Neural progenitor cell (in vitro differentiated cells): ENCODE measurements at regions not wholly inside any gene's neighbourhood (a gene's known extent, or its start where the extent isn't known, plus 50 kb on each side); places are given as distances from the start of the nearest gene placed in this dataset.

Experiments used
- DNase-seq: peaks from one replicate; pipeline ENCODE4 v3.0.0-alpha.2; 2016; ENCODE audit warnings: low spot score
- H2AFZ ChIP-seq: fragments of 200-600 bp; sonication (generic); replicated peaks from 2 replicates; pipeline ENCODE4 v1.6.1; 2016; ENCODE audit warnings: antibody characterized with exemption
- H3F3A ChIP-seq: fragments of 200-600 bp; sonication (generic); 2 replicates; pipeline ENCODE4 v1.6.1; 2016; ENCODE audit warnings: antibody characterized with exemption, low read depth
- H3K27ac ChIP-seq: fragments of 200-600 bp; sonication (generic); 2 replicates; pipeline ENCODE4 v1.5.1; 2016; ENCODE audit warnings: mild to moderate bottlenecking
- H3K27me3 ChIP-seq: fragments of 200-600 bp; sonication (generic); 2 replicates; pipeline ENCODE4 v1.6.1; 2016; ENCODE audit warnings: mild to moderate bottlenecking, moderate library complexity
- H3K36me3 ChIP-seq: fragments of 200-600 bp; sonication (generic); 2 replicates; pipeline ENCODE4 v1.5.1; 2016
- H3K4me1 ChIP-seq: fragments of 200-600 bp; sonication (generic); 2 replicates; pipeline ENCODE4 v1.6.1; 2016; ENCODE audit warnings: mixed run types
- H3K4me2 ChIP-seq: fragments of 200-600 bp; sonication (generic); 2 replicates; pipeline ENCODE4 v1.6.1; 2016
- H3K4me3 ChIP-seq: fragments of 200-600 bp; sonication (generic); 2 replicates; pipeline ENCODE4 v1.5.1; 2016
- H3K79me2 ChIP-seq: fragments of 200-600 bp; sonication (generic); 2 replicates; pipeline ENCODE4 v1.6.1; 2016; ENCODE audit warnings: low read depth
- H3K9ac ChIP-seq: fragments of 200-600 bp; sonication (generic); 2 replicates; pipeline ENCODE4 v1.6.1; 2016
- H3K9me3 ChIP-seq: fragments of 200-600 bp; sonication (generic); 2 replicates; pipeline ENCODE4 v1.5.1; 2016; ENCODE audit warnings: low read depth
- H4K20me1 ChIP-seq: fragments of 200-600 bp; sonication (generic); 2 replicates; pipeline ENCODE4 v1.6.1; 2016; ENCODE audit warnings: low read depth
- H3K27ac Mint-ChIP-seq: 3 replicates; pipeline ENCODE4 v1.8.0; 2021; ENCODE audit warnings: mixed read lengths
- H3K27me3 Mint-ChIP-seq: 2 replicates; pipeline ENCODE4 v1.8.0; 2022; ENCODE audit warnings: low read depth, mild to moderate bottlenecking, inconsistent platforms, moderate library complexity, mixed read lengths; ENCODE audit not compliant: insufficient read depth
- H3K36me3 Mint-ChIP-seq: 3 replicates; pipeline ENCODE4 v1.8.0; 2021; ENCODE audit warnings: mixed read lengths
- H3K4me1 Mint-ChIP-seq: 3 replicates; pipeline ENCODE4 v1.8.0; 2021; ENCODE audit warnings: mixed read lengths
- H3K4me3 Mint-ChIP-seq: 3 replicates; pipeline ENCODE4 v1.8.0; 2021; ENCODE audit warnings: mild to moderate bottlenecking, moderate library complexity, mixed read lengths
- H3K9me3 Mint-ChIP-seq: 3 replicates; pipeline ENCODE4 v1.8.0; 2020; ENCODE audit warnings: mixed read lengths
- CTCF ChIP-seq: fragments of 200-600 bp; sonication (generic); IDR thresholded peaks from 2 replicates; pipeline ENCODE4 v1.5.1; 2017; ENCODE audit warnings: antibody characterized with exemption, mild to moderate bottlenecking
- EZH2 ChIP-seq: fragments of 200-600 bp; sonication (generic); IDR thresholded peaks from 2 replicates; pipeline ENCODE4 v1.6.1; 2017; ENCODE audit warnings: antibody characterized with exemption, mild to moderate bottlenecking, moderate library complexity
- EZH2phosphoT487 ChIP-seq: fragments of 200-600 bp; sonication (generic); IDR thresholded peaks from 2 replicates; pipeline ENCODE4 v1.6.1; 2017; ENCODE audit warnings: antibody characterized with exemption

DNA sequence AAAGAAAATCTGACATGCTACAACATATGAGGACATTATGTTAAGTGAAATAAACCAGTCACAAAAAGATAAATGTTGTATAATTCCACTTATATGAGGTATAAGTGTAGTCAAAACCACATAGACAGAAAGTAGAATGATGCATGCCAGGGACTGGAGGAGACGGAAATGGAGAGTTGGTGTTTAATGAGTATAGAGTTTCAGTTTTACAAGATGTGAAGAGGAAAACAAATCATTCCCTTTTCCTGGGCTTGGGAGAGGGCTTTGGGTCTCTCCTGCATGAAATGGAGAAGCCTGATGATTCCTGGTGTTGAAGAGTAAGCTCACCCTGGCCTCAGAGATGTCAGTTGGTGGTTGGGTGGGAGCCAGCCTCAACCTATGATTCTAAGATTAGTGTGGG, 158.4 kb upstream of the PLXNC1 start:
- Mint-ChIP-seq H3K9me3 (peaks cover 3% of the 10 kb centered on the region), H3K4me1 (peaks cover 15% of the 10 kb centered on the region), H3K36me3 (no peaks in the 10 kb centered on the region), H3K27ac (no peak overlapping the region), H3K27me3 (peaks cover 6% of the 10 kb centered on the region), H3K4me3 (no peak overlapping the region)
- no peaks in the 10 kb centered on the region for H4K20me1 ChIP-seq
- no peak overlapping the region for H3K27ac ChIP-seq
- H3K9me3 ChIP-seq = no peaks in the 10 kb centered on the region
- no peak overlapping the region for H3K9ac ChIP-seq
- no peak overlapping the region for H2AFZ ChIP-seq
- no peak for TF ChIP-seq CTCF
- no peak for TF ChIP-seq EZH2phosphoT487
- TF ChIP-seq EZH2 = no peak
- no peaks in the 10 kb centered on the region for H3K36me3 ChIP-seq
- H3K4me2 ChIP-seq = no peak overlapping the region
- no peaks in the 10 kb centered on the region for H3K27me3 ChIP-seq
- H3K4me3 ChIP-seq = no peak overlapping the region
- no peaks in the 10 kb centered on the region for H3K79me2 ChIP-seq
- no peaks in the 10 kb centered on the region for H3F3A ChIP-seq
- DNase-seq = no peak
- H3K4me1 ChIP-seq = peaks cover 13% of the 10 kb centered on the region

DNA sequence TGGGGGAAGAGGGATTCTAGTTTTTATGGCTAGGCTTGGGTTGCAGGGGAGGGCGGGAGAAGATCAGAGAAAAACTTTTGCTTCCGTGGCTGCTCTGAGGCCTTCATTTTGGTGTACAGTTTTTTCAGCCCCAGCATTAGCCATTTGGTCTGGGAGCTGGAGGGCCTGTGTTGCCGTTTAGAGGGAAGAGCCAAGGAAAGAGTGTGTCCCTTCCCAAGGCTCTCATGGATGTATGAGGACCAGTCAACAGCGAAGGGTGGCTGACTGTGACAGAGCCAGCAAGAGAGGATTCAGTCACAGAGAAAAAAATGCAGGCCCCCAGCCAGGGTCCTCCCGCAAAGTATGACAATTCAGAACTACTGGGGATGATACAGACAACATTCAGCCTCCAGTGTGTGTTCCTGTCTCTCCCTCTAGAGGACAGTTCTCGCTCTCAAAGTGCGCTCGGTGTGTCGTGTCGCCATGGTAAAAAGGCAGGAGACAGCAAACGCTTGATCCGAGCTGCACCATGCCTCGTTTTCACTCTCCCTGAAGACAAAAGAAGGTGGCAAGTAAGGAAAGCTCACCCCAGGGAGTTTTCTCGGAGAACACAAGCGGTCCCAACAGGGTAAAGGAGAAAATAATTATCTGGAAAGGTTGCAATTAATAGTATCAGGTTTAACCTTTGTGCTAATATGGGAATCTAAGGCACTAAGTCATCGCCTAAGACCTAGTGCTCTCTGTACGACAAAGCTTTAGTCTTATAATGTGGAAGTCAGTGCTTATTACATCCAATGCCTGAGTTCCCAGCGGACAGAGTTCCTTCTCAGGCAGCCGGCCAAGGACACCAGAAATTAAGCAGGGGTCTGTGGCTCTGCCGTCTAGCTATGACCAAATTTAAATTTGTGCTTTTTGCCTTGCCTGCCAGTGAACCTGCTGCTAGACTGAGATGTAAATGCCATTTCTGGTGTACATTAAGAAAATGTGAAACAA, 157.3 kb upstream of the PLXNC1 start:
- Mint-ChIP-seq H3K27me3 (peaks cover 6% of the 10 kb centered on the region), H3K36me3 (no peaks in the 10 kb centered on the region), H3K9me3 (peaks cover 3% of the 10 kb centered on the region), H3K4me3 (peak overlapping the region; percentile 71), H3K27ac (peak overlapping the region; percentile 1), H3K4me1 (peaks cover 15% of the 10 kb centered on the region)
- Histone ChIP-seq H2AFZ (peak overlapping the region; percentile 74), H3F3A (no peaks in the 10 kb centered on the region), H3K79me2 (no peaks in the 10 kb centered on the region), H3K9ac (no peak overlapping the region), H3K9me3 (no peaks in the 10 kb centered on the region), H3K4me2 (peak overlapping the region; percentile 57), H3K27ac (no peak overlapping the region), H3K4me1 (peaks cover 14% of the 10 kb centered on the region), H4K20me1 (no peaks in the 10 kb centered on the region), H3K36me3 (no peaks in the 10 kb centered on the region), H3K27me3 (no peaks in the 10 kb centered on the region), H3K4me3 (no peak overlapping the region)
- peak; percentile 80 for DNase-seq
- TF ChIP-seq EZH2 (no peak), CTCF (peak; percentile 57)

DNA sequence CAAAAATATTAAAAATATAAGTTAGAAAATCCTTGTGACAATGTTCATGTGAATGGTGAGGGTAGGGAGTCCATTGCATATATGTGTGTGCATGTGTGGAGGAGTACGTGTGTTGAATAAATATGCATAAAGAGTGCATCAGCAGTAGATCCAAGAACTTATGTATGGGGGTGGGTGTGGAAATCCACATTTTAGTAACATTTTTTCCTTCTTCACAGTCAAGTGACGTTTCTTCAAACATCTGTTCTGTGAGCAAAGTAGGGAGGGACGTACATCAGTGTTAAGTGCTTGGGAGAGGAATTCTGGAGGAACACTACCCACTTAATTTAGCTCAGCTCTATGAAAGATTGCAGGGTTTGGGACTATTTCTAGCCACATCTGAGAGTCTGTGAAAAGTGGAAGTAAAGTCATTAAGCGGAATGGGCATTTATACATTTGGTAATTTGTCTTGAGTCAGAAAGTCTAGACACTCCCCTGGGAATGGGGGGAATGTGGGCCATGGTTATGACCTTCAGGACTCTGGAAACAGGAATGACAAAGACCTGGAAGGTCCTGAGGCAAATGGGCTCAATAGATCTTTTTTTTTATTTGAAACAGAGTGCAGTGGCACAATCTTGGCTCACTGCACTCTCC, 156.4 kb upstream of the PLXNC1 start:
- no peaks in the 10 kb centered on the region for H3K79me2 ChIP-seq
- DNase-seq = no peak
- H3K4me1 ChIP-seq = peaks cover 20% of the 10 kb centered on the region

More for the DNA sequence above, 156.4 kb upstream of the PLXNC1 start:
- H3K27me3 ChIP-seq = no peaks in the 10 kb centered on the region
- H3K4me2 ChIP-seq = no peak overlapping the region
- no peak overlapping the region for H3K27ac ChIP-seq
- no peaks in the 10 kb centered on the region for H4K20me1 ChIP-seq
- H3K36me3 Mint-ChIP-seq = no peaks in the 10 kb centered on the region
- H3K4me3 Mint-ChIP-seq = no peak overlapping the region
- H3K9me3 ChIP-seq = no peaks in the 10 kb centered on the region
- no peak overlapping the region for H3K4me3 ChIP-seq
- no peaks in the 10 kb centered on the region for H3K36me3 ChIP-seq
- H2AFZ ChIP-seq = no peak overlapping the region
- no peak overlapping the region for H3K9ac ChIP-seq
- peaks cover 6% of the 10 kb centered on the region for H3K27me3 Mint-ChIP-seq
- no peaks in the 10 kb centered on the region for H3F3A ChIP-seq
- H3K9me3 Mint-ChIP-seq = peaks cover 2% of the 10 kb centered on the region
- H3K4me1 Mint-ChIP-seq = peaks cover 15% of the 10 kb centered on the region
- TF ChIP-seq CTCF (no peak), EZH2phosphoT487 (no peak), EZH2 (no peak)
- H3K27ac Mint-ChIP-seq = peak overlapping the region; percentile 2
